D721Med (cell line): ENCODE measurements at regions not wholly inside any gene's neighbourhood (a gene's known extent, or its start where the extent isn't known, plus 50 kb on each side); places are given as distances from the start of the nearest gene placed in this dataset.

Experiments used
- DNase-seq: peaks from one replicate; pipeline ENCODE4 v3.0.0; 2011; ENCODE audit warnings: low spot score; ENCODE audit not compliant: insufficient read length
- FAIRE-seq: peaks from 2 replicates; lab custom pipeline; 2011; peaks lifted over from hg19 to GRCh38; lab: Jason Lieb, UNC
- CTCF ChIP-seq: IDR thresholded peaks from 2 replicates; pipeline ENCODE4 v1.5.1; 2012; ENCODE audit warnings: mild to moderate bottlenecking, control low read depth; ENCODE audit not compliant: insufficient read depth; ENCODE audit errors: missing control alignments

- DNase-seq (no peak), FAIRE-seq (no peak)
- TF ChIP-seq CTCF: no peak
Measured at GRCh38 chr3:134742202-134742601, 52.9 kb upstream of the EPHB1 start.

GRCh38 chr3:134743006-134743405 lies 52.1 kb upstream of the EPHB1 start:
- DNase-seq: no peak
- TF ChIP-seq CTCF: no peak
- FAIRE-seq: no peak
